HG02938 (cell line): ENCODE measurements at regions not wholly inside any gene's neighbourhood (a gene's known extent, or its start where the extent isn't known, plus 50 kb on each side); places are given as distances from the start of the nearest gene placed in this dataset.
"Not testable (repeated sequence)": the region's sequence is repeated elsewhere in the genome, so short reads cannot be mapped to it uniquely, and the experiment has no call there.

Experiments
- ATAC-seq: cut with Tn5 transposase; IDR thresholded peaks from one replicate; pipeline ENCODE4 v1.9.1; 2021; ENCODE audit warnings: mild to moderate bottlenecking, moderate library complexity; ENCODE audit not compliant: unreplicated experiment

GRCh38 chr12:69172491-69172890 lies 66.9 kb upstream of the CPSF6 start:
- ATAC-seq = no peak

DNA sequence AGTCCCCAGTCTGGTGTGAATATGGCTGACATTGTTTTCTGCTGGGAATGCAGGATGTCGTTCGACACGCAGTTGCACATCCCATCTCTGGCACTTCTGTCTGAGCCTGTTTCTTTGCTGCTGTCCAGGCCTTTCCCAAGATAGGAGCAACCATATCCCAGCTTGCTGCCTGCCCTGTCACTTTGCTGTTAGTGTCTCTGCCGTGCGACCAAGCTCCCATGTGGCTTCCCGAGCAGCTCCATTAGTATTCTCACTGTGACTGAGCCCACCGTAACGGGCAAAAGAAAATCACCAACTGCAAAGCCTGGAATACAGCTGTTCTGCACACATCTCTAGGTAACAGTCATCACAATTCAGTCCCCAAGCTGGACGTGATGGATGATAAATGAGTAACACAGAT lies 66.0 kb upstream of the CPSF6 start:
- no peak for ATAC-seq

- ATAC-seq = no peak
Measured at GRCh38 chr12:69179786-69180185, 59.6 kb upstream of the CPSF6 start.

DNA sequence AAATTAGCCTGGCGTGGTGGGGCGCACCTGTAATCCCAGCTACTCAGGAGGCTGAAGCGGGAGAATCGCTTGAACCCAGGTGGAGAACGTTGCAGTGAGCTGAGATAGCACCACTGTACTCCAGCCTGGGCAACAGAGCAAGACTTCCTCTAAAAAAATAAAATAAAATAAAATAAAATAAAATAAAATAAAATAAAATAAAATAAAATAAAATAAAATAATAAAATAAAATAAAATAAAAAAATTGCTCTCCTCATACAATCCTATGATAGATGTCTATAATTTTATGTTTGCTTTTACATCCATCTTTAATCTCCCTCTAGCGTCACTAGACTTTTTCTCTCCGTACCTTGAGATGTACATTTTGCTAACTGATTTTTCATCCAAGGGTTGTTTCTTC lies 51.8 kb upstream of the CPSF6 start:
- ATAC-seq = not testable (repeated sequence)

- ATAC-seq = no peak
Measured at GRCh38 chr12:69189378-69189978, 49.9 kb upstream of the CPSF6 start.
